GM10248 (cell line): ENCODE measurements at regions not wholly inside any gene's neighbourhood (a gene's known extent, or its start where the extent isn't known, plus 50 kb on each side); places are given as distances from the start of the nearest gene placed in this dataset.

Experiments
- CTCF ChIA-PET: fragments of 300-600 bp; sonication (Branson Sonifier 250); formaldehyde crosslinking; extraction: SDS; loops from one replicate; lab custom pipeline; 2021; ENCODE audit warnings: antibody characterized with exemption; lab: Yijun Ruan, JAX
- POLR2A ChIA-PET: fragments of 350-650 bp; sonication (Branson Sonifier 250); formaldehyde crosslinking; extraction: SDS; loops from one replicate; lab custom pipeline; 2020; ENCODE audit warnings: antibody characterized with exemption; lab: Yijun Ruan, JAX
- DNase-seq: peaks from one replicate; pipeline ENCODE4 v3.0.0; 2012; ENCODE audit errors: extremely low spot score
- CTCF ChIP-seq: IDR thresholded peaks from 2 replicates; pipeline ENCODE4 v1.5.1; 2012; ENCODE audit warnings: mild to moderate bottlenecking, low read depth; ENCODE audit errors: extremely low read depth, missing control alignments, control extremely low read depth

- TF ChIP-seq CTCF: no peak
- POLR2A ChIA-PET: no interaction called here
- peak; percentile 23 for DNase-seq
- CTCF ChIA-PET: interaction anchor here (1.1 to 1.4 kb wide), 2 partner anchors 18 to 33 kb away, joined by 3 to 4 read pairs; no protein-coding TSS in a partner anchor
Observed at GRCh38 chr21:32135401-32136363, 143.2 kb downstream of the MIS18A start.

- ChIA-PET POLR2A (no interaction called here), CTCF (interaction anchor here (1.1 to 1.4 kb wide), 2 partner anchors 17 to 32 kb away, joined by 3 to 4 read pairs; no protein-coding TSS in a partner anchor)
- DNase-seq: no peak
- TF ChIP-seq CTCF: no peak
Observed at GRCh38 chr21:32134441-32135130, 144.3 kb downstream of the MIS18A start.

GRCh38 chr21:32132881-32133280, 146.0 kb downstream of the MIS18A start:
- no peak for DNase-seq
- POLR2A ChIA-PET: no interaction called here
- CTCF ChIA-PET: no interaction called here

GRCh38 chr21:32132409-32132808, 146.4 kb downstream of the MIS18A start:
- no peak for TF ChIP-seq CTCF
- CTCF ChIA-PET: no interaction called here
- POLR2A ChIA-PET: no interaction called here
- DNase-seq: no peak

More at GRCh38 chr21:32132881-32133280, 146.0 kb downstream of the MIS18A start:
- no peak for TF ChIP-seq CTCF

GRCh38 chr21:32131960-32132359, 146.9 kb downstream of the MIS18A start:
- no peak for TF ChIP-seq CTCF
- DNase-seq: no peak
- ChIA-PET CTCF (no interaction called here), POLR2A (no interaction called here)

- ChIA-PET POLR2A (no interaction called here), CTCF (interaction anchor here (1.0 kb wide), 1 partner anchor 9 kb away, joined by 3 read pairs; no protein-coding TSS in a partner anchor)
- no peak for DNase-seq
- no peak for TF ChIP-seq CTCF
Observed at GRCh38 chr21:32131164-32131563, 147.7 kb downstream of the MIS18A start.
